H1 (cell line): ENCODE measurements at regions not wholly inside any gene's neighbourhood (a gene's known extent, or its start where the extent isn't known, plus 50 kb on each side); places are given as distances from the start of the nearest gene placed in this dataset.

Source experiments
- CTCF ChIA-PET: fragments of 300-600 bp; sonication (Branson Sonifier 250); formaldehyde crosslinking; loops from one replicate; lab custom pipeline; 2021; ENCODE audit not compliant: partially characterized antibody; lab: Charles Lee
- POLR2A ChIA-PET: fragments of 300-600 bp; sonication (Branson Sonifier 250); formaldehyde crosslinking; loops from one replicate; lab custom pipeline; 2021; ENCODE audit warnings: inconsistent platforms; ENCODE audit not compliant: partially characterized antibody; lab: Charles Lee
- DNase-seq, 2 experiments: peaks; one replicate each; pipeline versions ENCODE4 v3.0.0 to v3.0.0-alpha.2; 2010 to 2022; ENCODE audit warnings: low spot score in 2 of 2, low read depth in 1 of 2, mixed read lengths in 1 of 2
- FAIRE-seq: peaks from 2 replicates; lab custom pipeline; 2011; peaks lifted over from hg19 to GRCh38; lab: Jason Lieb, UNC
- H2AFZ ChIP-seq: 2 replicates; pipeline ENCODE4 v1.8.1; 2012; ENCODE audit warnings: low read length, inconsistent platforms
- H2AK5ac ChIP-seq: 2 replicates; pipeline ENCODE4 v1.6.1; 2013; ENCODE audit warnings: low read depth, low read length
- H2BK120ac ChIP-seq: replicated peaks from 2 replicates; pipeline ENCODE3; 2013; ENCODE audit warnings: low read depth, low read length, inconsistent platforms
- H2BK12ac ChIP-seq: 2 replicates; pipeline ENCODE4 v1.6.1; 2013; ENCODE audit warnings: low read depth, low read length
- H2BK15ac ChIP-seq: 2 replicates; pipeline ENCODE4 v1.6.1; 2013; ENCODE audit warnings: low read length
- H2BK20ac ChIP-seq: 2 replicates; pipeline ENCODE4 v1.6.1; 2013; ENCODE audit warnings: low read length
- H2BK5ac ChIP-seq: 2 replicates; pipeline ENCODE4 v1.6.1; 2013; ENCODE audit warnings: low read depth, low read length
- H3K14ac ChIP-seq: 2 replicates; pipeline ENCODE4 v1.6.1; 2013; ENCODE audit warnings: inconsistent platforms; ENCODE audit not compliant: insufficient read length
- H3K18ac ChIP-seq: 2 replicates; pipeline ENCODE4 v1.6.1; 2013; ENCODE audit warnings: low read length; ENCODE audit errors: extremely low read depth
- H3K23ac ChIP-seq: 2 replicates; pipeline ENCODE4 v1.6.1; 2013; ENCODE audit warnings: inconsistent platforms; ENCODE audit not compliant: insufficient read length
- H3K23me2 ChIP-seq: 2 replicates; pipeline ENCODE4 v1.6.1; 2013; ENCODE audit warnings: low read depth, low read length
- H3K27ac ChIP-seq: 2 replicates; pipeline ENCODE4 v1.6.1; 2011; ENCODE audit warnings: low read depth, low read length, inconsistent platforms
- H3K27me3 ChIP-seq, 4 experiments: replicated peaks in 1 of 4; 1 replicate in 1 of 4; 2 replicates in 3 of 4; pipeline versions ENCODE4 v1.6.1 to v1.8.1; 2011 to 2013; ENCODE audit warnings: low read length in 3 of 4, mild to moderate bottlenecking in 3 of 4, inconsistent platforms in 2 of 4, mixed read lengths in 2 of 4, moderate library complexity in 1 of 4; ENCODE audit not compliant: control insufficient read depth in 3 of 4, insufficient read depth in 3 of 4; ENCODE audit errors: extremely low read depth in 1 of 4
- H3K36me3 ChIP-seq, 4 experiments: 2 replicates each; pipeline versions ENCODE4 v1.6.1 to v1.8.1; 2011 to 2013; ENCODE audit warnings: mild to moderate bottlenecking in 4 of 4, low read length in 3 of 4, moderate library complexity in 2 of 4, control low read depth in 1 of 4, inconsistent platforms in 1 of 4; ENCODE audit not compliant: insufficient read depth in 4 of 4, control insufficient read depth in 2 of 4
- H3K4ac ChIP-seq: replicated peaks from 2 replicates; pipeline ENCODE3; 2013; ENCODE audit warnings: low read length, low read depth, mixed read lengths, inconsistent platforms; ENCODE audit not compliant: insufficient read length
- H3K4me1 ChIP-seq, 4 experiments: replicated peaks in 1 of 4; 1 replicate in 1 of 4; 2 replicates in 3 of 4; pipeline versions ENCODE4 v1.6.1 to v1.8.1; 2011 to 2013; ENCODE audit warnings: low read length in 3 of 4, inconsistent platforms in 2 of 4, mixed read lengths in 1 of 4; ENCODE audit not compliant: insufficient read depth in 4 of 4, control insufficient read depth in 3 of 4
- H3K4me2 ChIP-seq, 2 experiments: 2 replicates each; pipeline versions ENCODE4 v1.6.1 to v1.8.1; 2011 to 2013; ENCODE audit warnings: low read depth in 2 of 2, low read length in 2 of 2, control low read depth in 1 of 2, inconsistent platforms in 1 of 2, mild to moderate bottlenecking in 1 of 2; ENCODE audit not compliant: insufficient read depth in 1 of 2
- H3K4me3 ChIP-seq, 4 experiments: fragments of 200-600, 300-600 bp in 1 of 4; sonication (generic), shearing (Covaris generic), sonication (Bioruptor Twin) in 1 of 4; 2 replicates each; pipeline versions ENCODE4 v1.5.1 to v1.8.1; 2011 to 2016; ENCODE audit warnings: low read length in 4 of 4, low read depth in 3 of 4, control low read depth in 2 of 4, inconsistent platforms in 2 of 4, mild to moderate bottlenecking in 2 of 4, mixed read lengths in 1 of 4, moderate library complexity in 1 of 4; ENCODE audit not compliant: insufficient read depth in 2 of 4; ENCODE audit errors: extremely low read depth in 1 of 4
- H3K56ac ChIP-seq: replicated peaks from 2 replicates; pipeline ENCODE3; 2013; ENCODE audit warnings: low read depth, mild to moderate bottlenecking, mixed read lengths, low read length, inconsistent platforms; ENCODE audit not compliant: insufficient read length
- H3K79me1 ChIP-seq: 2 replicates; pipeline ENCODE4 v1.6.1; 2013; ENCODE audit warnings: low read depth, low read length, control low read depth
- H3K79me2 ChIP-seq, 2 experiments: 2 replicates each; pipeline versions ENCODE4 v1.6.1 to v1.8.1; 2012 to 2013; ENCODE audit warnings: low read length in 2 of 2, mild to moderate bottlenecking in 2 of 2, inconsistent platforms in 1 of 2; ENCODE audit not compliant: insufficient read depth in 2 of 2, control insufficient read depth in 1 of 2
- H3K9ac ChIP-seq, 4 experiments: replicated peaks in 1 of 4; 1 replicate in 1 of 4; 2 replicates in 3 of 4; pipeline versions ENCODE4 v1.6.1 to v1.8.1; 2011 to 2013; ENCODE audit warnings: low read depth in 3 of 4, low read length in 3 of 4, control low read depth in 2 of 4, mild to moderate bottlenecking in 2 of 4, moderate library complexity in 2 of 4, inconsistent platforms in 1 of 4; ENCODE audit errors: extremely low read depth in 1 of 4
- H3K9me3 ChIP-seq, 2 experiments: 2 replicates each; pipeline versions ENCODE4 v1.6.1 to v1.8.1; 2012 to 2013; ENCODE audit warnings: mild to moderate bottlenecking in 2 of 2, moderate library complexity in 2 of 2, control low read depth in 1 of 2, inconsistent platforms in 1 of 2, low read depth in 1 of 2, low read length in 1 of 2, mixed read lengths in 1 of 2; ENCODE audit not compliant: insufficient read depth in 2 of 2
- H4K20me1 ChIP-seq, 2 experiments: replicated peaks in 1 of 2; 2 replicates each; pipeline versions ENCODE3 to v1.8.1; 2011 to 2013; ENCODE audit warnings: inconsistent platforms in 2 of 2, low read length in 2 of 2, mild to moderate bottlenecking in 1 of 2; ENCODE audit not compliant: insufficient read depth in 2 of 2, control insufficient read depth in 1 of 2
- H4K5ac ChIP-seq: 2 replicates; pipeline ENCODE4 v1.6.1; 2013; ENCODE audit warnings: low read length, low read depth, mixed read lengths, inconsistent platforms; ENCODE audit not compliant: insufficient read length
- H4K8ac ChIP-seq: 2 replicates; pipeline ENCODE4 v1.8.0; 2013; ENCODE audit warnings: mild to moderate bottlenecking, moderate library complexity, low read length, inconsistent platforms; ENCODE audit not compliant: insufficient read depth; ENCODE audit errors: extremely low read depth
- H4K91ac ChIP-seq: replicated peaks from 2 replicates; pipeline ENCODE3; 2013; ENCODE audit warnings: low read length, mixed read lengths, inconsistent platforms; ENCODE audit not compliant: insufficient read length
- ASH2L ChIP-seq: fragments of 200-600, 300-600 bp; sonication (generic); IDR thresholded peaks from one replicate; pipeline ENCODE4 v1.7.1; 2017; ENCODE audit warnings: low read length
- BRCA1 ChIP-seq: IDR thresholded peaks from 2 replicates; pipeline ENCODE4 v1.6.1; 2012; ENCODE audit warnings: low read depth, low read length, improper control_type of control experiment
- CTBP2 ChIP-seq: IDR thresholded peaks from 2 replicates; pipeline ENCODE4 v1.7.0; 2011; ENCODE audit warnings: borderline replicate concordance, mild to moderate bottlenecking, moderate library complexity, mixed read lengths, low read length; ENCODE audit not compliant: insufficient read depth, insufficient read length
- EGR1 ChIP-seq: IDR thresholded peaks from 2 replicates; pipeline ENCODE4 v1.6.1; 2011; ENCODE audit warnings: low read depth, low read length, borderline replicate concordance
- EZH2 ChIP-seq: fragments of 200-600 bp; sonication (generic); IDR thresholded peaks from 2 replicates; pipeline ENCODE4 v1.7.1; 2012; ENCODE audit warnings: low read depth, mild to moderate bottlenecking, moderate library complexity, low read length, inconsistent platforms; ENCODE audit not compliant: severe bottlenecking
- GABPA ChIP-seq: IDR thresholded peaks from 2 replicates; pipeline ENCODE4 v1.6.1; 2011; ENCODE audit warnings: mild to moderate bottlenecking, low read length, moderate library complexity, borderline replicate concordance; ENCODE audit not compliant: insufficient read depth
- KDM1A ChIP-seq: fragments of 200-600, 300-600 bp; sonication (generic); IDR thresholded peaks from 2 replicates; pipeline ENCODE4 v1.7.1; 2016; ENCODE audit warnings: mild to moderate bottlenecking, low read length, borderline replicate concordance
- SIN3A ChIP-seq, 2 experiments: IDR thresholded peaks in 1 of 2; conservative IDR thresholded peaks in 1 of 2; 2 replicates each; pipeline ENCODE4 v1.6.1; 2011 to 2012; ENCODE audit warnings: low read length in 2 of 2, improper control_type of control experiment in 1 of 2, low read depth in 1 of 2, mild to moderate bottlenecking in 1 of 2
- SP1 ChIP-seq: IDR thresholded peaks from 2 replicates; pipeline ENCODE4 v1.6.1; 2011; ENCODE audit warnings: low read depth, low read length
- TCF12 ChIP-seq: IDR thresholded peaks from 2 replicates; pipeline ENCODE4 v1.6.1; 2011; ENCODE audit warnings: low read depth, mild to moderate bottlenecking, low read length
- WGBS, 2 experiments: shearing (Covaris generic) in 1 of 2; methylation state at CpG; one replicate each; pipeline versions ENCODE4 v1.1.6 to v1.1.7; 2013 to 2015; ENCODE audit warnings: low lambda C conversion rate in 2 of 2, mixed read lengths in 2 of 2, inconsistent platforms in 1 of 2, low coverage in 1 of 2, missing lambda C conversion rate in 1 of 2; ENCODE audit not compliant: insufficient replicate concordance in 2 of 2, insufficient coverage in 1 of 2, insufficient read length in 1 of 2; ENCODE audit errors: extremely low coverage in 1 of 2, missing lambda C conversion rate in 1 of 2; 5-methylcytosine and 5-hydroxymethylcytosine counted together
- TF ChIP-seq, protein P1 (sequence below): IDR thresholded peaks from 2 replicates; pipeline ENCODE4 v1.6.1; 2012; ENCODE audit warnings: low read length, inconsistent platforms
- TF ChIP-seq, protein P2 (sequence below): IDR thresholded peaks from 2 replicates; pipeline ENCODE4 v1.6.1; 2011; ENCODE audit warnings: low read length, improper control_type of control experiment

DNA sequence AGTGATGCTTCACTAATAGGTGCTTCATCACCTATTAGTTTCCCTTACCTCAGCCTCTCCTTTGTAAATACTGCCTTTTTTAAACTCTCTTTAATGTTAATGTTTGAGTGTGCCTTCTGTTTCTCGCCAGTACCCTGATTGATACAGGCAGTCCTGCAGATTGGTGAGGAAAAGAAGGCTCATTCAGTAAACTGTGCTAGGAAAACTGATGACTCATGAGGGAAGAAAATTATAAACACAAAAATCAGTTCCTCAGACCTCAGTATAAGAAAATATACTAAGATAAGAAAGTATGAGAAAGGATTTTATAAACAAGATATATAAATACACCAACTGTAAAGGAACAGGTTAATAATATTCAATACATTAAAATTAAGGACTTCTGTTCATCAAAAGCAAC is 54.8 kb upstream of the OXTR start:
- H3K18ac ChIP-seq: no peak overlapping the region
- H2AFZ ChIP-seq: no peak overlapping the region
- H3K9me3 ChIP-seq: peaks cover 9 to 11% of the 10 kb centered on the region in 2 experiments; a peak in 2 of 4 replicates
- H3K27ac ChIP-seq: no peak overlapping the region
- no peak overlapping the region for H3K56ac ChIP-seq
- H4K8ac ChIP-seq: no peak overlapping the region
- no peaks in the 10 kb centered on the region for H3K23me2 ChIP-seq
- no peak overlapping the region for H3K4me3 ChIP-seq
- DNase-seq (no peak), FAIRE-seq (no peak)
- no peak overlapping the region for H3K23ac ChIP-seq
- no peak overlapping the region for H2BK120ac ChIP-seq
- no peak overlapping the region for H4K5ac ChIP-seq
- no peaks in the 10 kb centered on the region for H3K79me2 ChIP-seq
- no peak overlapping the region for H2BK15ac ChIP-seq
- ChIA-PET CTCF (no interaction called here), POLR2A (no interaction called here)
- 84% methylated on average over 1 of the region's 1 CpG; no CpG with 5 or more reads in 1 of the 2 experiments for WGBS, 2 experiments
- no peak overlapping the region for H2AK5ac ChIP-seq
- H2BK5ac ChIP-seq: no peak overlapping the region
- H3K79me1 ChIP-seq: no peaks in the 10 kb centered on the region
- H3K4me2 ChIP-seq: no peak overlapping the region
- no peak overlapping the region for H2BK20ac ChIP-seq
- H3K27me3 ChIP-seq: no peaks in the 10 kb centered on the region
- no peaks in the 10 kb centered on the region for H4K20me1 ChIP-seq
- no peak overlapping the region for H3K4ac ChIP-seq
- no peak overlapping the region for H3K9ac ChIP-seq
- H4K91ac ChIP-seq: no peak overlapping the region
- H3K4me1 ChIP-seq: no peaks in the 10 kb centered on the region
- no peak overlapping the region for H2BK12ac ChIP-seq
- no peaks in the 10 kb centered on the region for H3K36me3 ChIP-seq
- H3K14ac ChIP-seq: no peak overlapping the region
- TF ChIP-seq GABPA (no peak), CTBP2 (no peak), TCF12 (no peak), SIN3A (conservative IDR thresholded peaks at IDR 0.05 in 1 of 2, IDR thresholded peaks at IDR 0.05 in 1 of 2; ENCODE audit: low read depth in 1 of 2, low read length in 2 of 2) (no peak), SP1 (no peak), KDM1A (no peak), BRCA1 (no peak), EGR1 (no peak), EZH2 (no peak), ASH2L (no peak)
- TF ChIP-seq, protein P1, sequence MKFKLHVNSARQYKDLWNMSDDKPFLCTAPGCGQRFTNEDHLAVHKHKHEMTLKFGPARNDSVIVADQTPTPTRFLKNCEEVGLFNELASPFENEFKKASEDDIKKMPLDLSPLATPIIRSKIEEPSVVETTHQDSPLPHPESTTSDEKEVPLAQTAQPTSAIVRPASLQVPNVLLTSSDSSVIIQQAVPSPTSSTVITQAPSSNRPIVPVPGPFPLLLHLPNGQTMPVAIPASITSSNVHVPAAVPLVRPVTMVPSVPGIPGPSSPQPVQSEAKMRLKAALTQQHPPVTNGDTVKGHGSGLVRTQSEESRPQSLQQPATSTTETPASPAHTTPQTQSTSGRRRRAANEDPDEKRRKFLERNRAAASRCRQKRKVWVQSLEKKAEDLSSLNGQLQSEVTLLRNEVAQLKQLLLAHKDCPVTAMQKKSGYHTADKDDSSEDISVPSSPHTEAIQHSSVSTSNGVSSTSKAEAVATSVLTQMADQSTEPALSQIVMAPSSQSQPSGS: no peak
- TF ChIP-seq, protein P2, sequence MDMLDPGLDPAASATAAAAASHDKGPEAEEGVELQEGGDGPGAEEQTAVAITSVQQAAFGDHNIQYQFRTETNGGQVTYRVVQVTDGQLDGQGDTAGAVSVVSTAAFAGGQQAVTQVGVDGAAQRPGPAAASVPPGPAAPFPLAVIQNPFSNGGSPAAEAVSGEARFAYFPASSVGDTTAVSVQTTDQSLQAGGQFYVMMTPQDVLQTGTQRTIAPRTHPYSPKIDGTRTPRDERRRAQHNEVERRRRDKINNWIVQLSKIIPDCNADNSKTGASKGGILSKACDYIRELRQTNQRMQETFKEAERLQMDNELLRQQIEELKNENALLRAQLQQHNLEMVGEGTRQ: no peak
